Smooth muscle cell (in vitro differentiated cells): ENCODE measurements at regions not wholly inside any gene's neighbourhood (a gene's known extent, or its start where the extent isn't known, plus 50 kb on each side); places are given as distances from the start of the nearest gene placed in this dataset.

Experiments
- DNase-seq: peaks from one replicate; lab custom pipeline; 2025; ENCODE audit not compliant: unreplicated experiment; lab: John Stamatoyannopoulos, UW
- H2AFZ ChIP-seq: fragments of 200-600 bp; sonication (generic); 2 replicates; pipeline ENCODE4 v1.6.0; 2016; ENCODE audit warnings: antibody characterized with exemption, low read depth, mild to moderate bottlenecking
- H3F3A ChIP-seq: fragments of 200-600 bp; sonication (generic); 2 replicates; pipeline ENCODE4 v1.6.0; 2017; ENCODE audit warnings: antibody characterized with exemption, low read depth
- H3K27ac ChIP-seq: fragments of 200-600 bp; sonication (generic); 2 replicates; pipeline ENCODE4 v1.5.1; 2016; ENCODE audit warnings: low read depth, mild to moderate bottlenecking
- H3K27me3 ChIP-seq: fragments of 200-600 bp; sonication (generic); 2 replicates; pipeline ENCODE4 v1.6.1; 2016; ENCODE audit warnings: low read depth, mild to moderate bottlenecking
- H3K36me3 ChIP-seq: fragments of 200-600 bp; sonication (generic); 2 replicates; pipeline ENCODE4 v1.5.1; 2016; ENCODE audit warnings: low read depth
- H3K4me1 ChIP-seq: fragments of 200-600 bp; sonication (generic); 2 replicates; pipeline ENCODE4 v1.5.1; 2016; ENCODE audit warnings: low read depth
- H3K4me2 ChIP-seq: fragments of 200-600 bp; sonication (generic); 2 replicates; pipeline ENCODE4 v1.6.0; 2016; ENCODE audit warnings: mild to moderate bottlenecking
- H3K4me3 ChIP-seq: fragments of 200-600 bp; sonication (generic); 2 replicates; pipeline ENCODE4 v1.5.1; 2016; ENCODE audit warnings: mild to moderate bottlenecking
- H3K79me2 ChIP-seq: fragments of 200-600 bp; sonication (generic); 2 replicates; pipeline ENCODE4 v1.6.0; 2016; ENCODE audit warnings: low read depth, mild to moderate bottlenecking
- H3K9ac ChIP-seq: fragments of 200-600 bp; sonication (generic); 2 replicates; pipeline ENCODE4 v1.6.0; 2016; ENCODE audit warnings: low read depth
- H3K9me3 ChIP-seq: fragments of 200-600 bp; sonication (generic); replicated peaks from 2 replicates; pipeline ENCODE4 v1.5.1; 2016; ENCODE audit warnings: low read depth
- H4K20me1 ChIP-seq: fragments of 200-600 bp; sonication (generic); 2 replicates; pipeline ENCODE4 v1.6.0; 2016; ENCODE audit warnings: low read depth
- WGBS: methylation state at CpG from one replicate; pipeline ENCODE4 v1.1.7; 2016; ENCODE audit warnings: low lambda C conversion rate; 5-methylcytosine and 5-hydroxymethylcytosine counted together
- TF ChIP-seq, protein P1 (sequence below): fragments of 200-600 bp; sonication (generic); IDR thresholded peaks from 2 replicates; pipeline ENCODE4 v1.5.1; 2017; ENCODE audit warnings: borderline replicate concordance, mild to moderate bottlenecking, antibody characterized with exemption; ENCODE audit not compliant: insufficient read depth, poor library complexity, severe bottlenecking

DNA sequence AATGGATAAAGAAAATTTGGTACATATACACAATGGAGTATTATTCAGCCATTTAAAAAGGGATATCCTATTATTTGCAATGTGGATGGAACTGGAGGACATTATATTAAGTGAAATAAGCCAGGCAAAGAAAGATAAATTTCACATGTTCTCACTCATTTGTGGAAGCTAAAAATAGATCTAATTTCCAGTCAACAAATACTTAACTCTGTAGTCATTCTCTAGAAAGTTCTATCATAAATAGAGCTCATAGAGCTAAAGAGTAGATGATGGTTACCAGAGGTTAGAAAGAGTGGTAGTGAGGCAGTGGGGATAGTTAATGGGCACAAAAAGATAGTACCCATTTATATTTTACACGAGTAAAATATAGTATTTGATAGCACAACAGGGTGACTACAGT, 104.2 kb upstream of the SLC13A1 start:
- H3K27ac ChIP-seq: no peak overlapping the region
- no peaks in the 10 kb centered on the region for H3K36me3 ChIP-seq
- peaks cover 16% of the 10 kb centered on the region for H3K4me1 ChIP-seq
- no peaks in the 10 kb centered on the region for H3F3A ChIP-seq
- DNase-seq: no peak
- no peaks in the 10 kb centered on the region for H4K20me1 ChIP-seq
- H3K9me3 ChIP-seq: no peaks in the 10 kb centered on the region
- H3K4me2 ChIP-seq: no peak overlapping the region
- H3K9ac ChIP-seq: no peak overlapping the region
- no peak overlapping the region for H2AFZ ChIP-seq
- 59% methylated on average over 1 of the region's 1 CpG for WGBS
- no peaks in the 10 kb centered on the region for H3K27me3 ChIP-seq
- TF ChIP-seq, protein P1, sequence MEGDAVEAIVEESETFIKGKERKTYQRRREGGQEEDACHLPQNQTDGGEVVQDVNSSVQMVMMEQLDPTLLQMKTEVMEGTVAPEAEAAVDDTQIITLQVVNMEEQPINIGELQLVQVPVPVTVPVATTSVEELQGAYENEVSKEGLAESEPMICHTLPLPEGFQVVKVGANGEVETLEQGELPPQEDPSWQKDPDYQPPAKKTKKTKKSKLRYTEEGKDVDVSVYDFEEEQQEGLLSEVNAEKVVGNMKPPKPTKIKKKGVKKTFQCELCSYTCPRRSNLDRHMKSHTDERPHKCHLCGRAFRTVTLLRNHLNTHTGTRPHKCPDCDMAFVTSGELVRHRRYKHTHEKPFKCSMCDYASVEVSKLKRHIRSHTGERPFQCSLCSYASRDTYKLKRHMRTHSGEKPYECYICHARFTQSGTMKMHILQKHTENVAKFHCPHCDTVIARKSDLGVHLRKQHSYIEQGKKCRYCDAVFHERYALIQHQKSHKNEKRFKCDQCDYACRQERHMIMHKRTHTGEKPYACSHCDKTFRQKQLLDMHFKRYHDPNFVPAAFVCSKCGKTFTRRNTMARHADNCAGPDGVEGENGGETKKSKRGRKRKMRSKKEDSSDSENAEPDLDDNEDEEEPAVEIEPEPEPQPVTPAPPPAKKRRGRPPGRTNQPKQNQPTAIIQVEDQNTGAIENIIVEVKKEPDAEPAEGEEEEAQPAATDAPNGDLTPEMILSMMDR: no peak
- no peak overlapping the region for H3K4me3 ChIP-seq
- no peaks in the 10 kb centered on the region for H3K79me2 ChIP-seq

DNA sequence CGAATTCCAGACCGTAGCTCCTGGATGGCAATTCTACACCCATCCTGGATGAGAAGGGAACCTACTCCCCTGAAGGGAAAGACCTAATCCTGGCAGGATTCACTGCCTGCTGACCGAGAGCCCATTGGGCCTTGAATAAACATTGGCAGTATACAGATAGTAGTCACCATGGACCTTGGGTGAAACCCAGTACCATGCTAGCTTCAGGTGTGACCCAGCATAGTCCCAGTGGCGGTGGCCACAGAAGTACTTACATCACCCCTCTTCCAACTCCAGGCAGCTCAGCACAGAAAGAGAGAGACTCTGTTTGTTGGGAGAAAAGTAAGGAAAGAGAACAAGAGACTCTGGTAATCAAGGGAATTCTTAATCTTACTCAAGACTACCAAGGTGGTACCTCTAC, 97.2 kb upstream of the SLC13A1 start:
- TF ChIP-seq, protein P1: no peak
- Histone ChIP-seq H3K27me3 (no peaks in the 10 kb centered on the region), H3K79me2 (no peaks in the 10 kb centered on the region), H3F3A (no peaks in the 10 kb centered on the region), H3K4me2 (no peak overlapping the region), H3K36me3 (no peaks in the 10 kb centered on the region), H3K27ac (no peak overlapping the region), H4K20me1 (no peaks in the 10 kb centered on the region), H3K9me3 (no peaks in the 10 kb centered on the region), H3K9ac (no peak overlapping the region), H2AFZ (no peak overlapping the region), H3K4me3 (no peak overlapping the region), H3K4me1 (no peaks in the 10 kb centered on the region)
- DNase-seq: no peak
- WGBS: 96% methylated on average over 4 of the region's 4 CpGs

- Histone ChIP-seq H3K4me3 (no peak overlapping the region), H3K4me1 (no peaks in the 10 kb centered on the region), H3K4me2 (no peak overlapping the region), H3K9ac (no peak overlapping the region), H3K27ac (no peak overlapping the region), H2AFZ (no peak overlapping the region), H3K27me3 (no peaks in the 10 kb centered on the region), H3F3A (no peaks in the 10 kb centered on the region), H4K20me1 (no peaks in the 10 kb centered on the region), H3K79me2 (no peaks in the 10 kb centered on the region), H3K36me3 (no peaks in the 10 kb centered on the region), H3K9me3 (no peaks in the 10 kb centered on the region)
- WGBS: 58% methylated on average over 2 of the region's 2 CpGs
- no peak for DNase-seq
- TF ChIP-seq, protein P1: no peak
Observed at GRCh38 chr7:123293710-123294109, 93.9 kb upstream of the SLC13A1 start.

- H3K79me2 ChIP-seq: no peaks in the 10 kb centered on the region
- WGBS: 77% methylated on average over 1 of the region's 1 CpG
- H3K27me3 ChIP-seq: no peaks in the 10 kb centered on the region
- H3K36me3 ChIP-seq: no peaks in the 10 kb centered on the region
- no peaks in the 10 kb centered on the region for H3K9me3 ChIP-seq
- no peak overlapping the region for H3K4me3 ChIP-seq
- H3F3A ChIP-seq: no peaks in the 10 kb centered on the region
- TF ChIP-seq, protein P1: no peak
- no peaks in the 10 kb centered on the region for H4K20me1 ChIP-seq
- DNase-seq: no peak
- no peak overlapping the region for H3K27ac ChIP-seq
- H3K4me1 ChIP-seq: no peaks in the 10 kb centered on the region
- H2AFZ ChIP-seq: no peak overlapping the region
- no peak overlapping the region for H3K9ac ChIP-seq
- H3K4me2 ChIP-seq: no peak overlapping the region
Observed at GRCh38 chr7:123292227-123292626, 92.5 kb upstream of the SLC13A1 start.
